Activated CD4-positive, alpha-beta T cell treated with anti-CD3 and anti-CD28 coated beads, Interleukin-2, amount 10 ng/mL, durations not matched to agents 7 days and 5 days (primary cell): ENCODE measurements at regions not wholly inside any gene's neighbourhood (a gene's known extent, or its start where the extent isn't known, plus 50 kb on each side); places are given as distances from the start of the nearest gene placed in this dataset.

Experiments
- CTCF ChIA-PET: fragments of 350-600 bp; sonication (Branson Sonifier 250); formaldehyde crosslinking; loops from one replicate; lab custom pipeline; 2021; ENCODE audit warnings: antibody characterized with exemption; lab: Charles Lee
- POLR2A ChIA-PET: fragments of 350-600 bp; sonication (Branson Sonifier 250); formaldehyde crosslinking; loops from one replicate; lab custom pipeline; 2021; ENCODE audit warnings: antibody characterized with exemption; lab: Charles Lee
- DNase-seq: peaks from one replicate; pipeline ENCODE4 v3.0.0-alpha.2; 2020
- H3K27ac Mint-ChIP-seq: one replicate; pipeline ENCODE4 v1.8.0; 2021; ENCODE audit warnings: mild to moderate bottlenecking, moderate library complexity, mixed read lengths
- H3K27me3 Mint-ChIP-seq: one replicate; pipeline ENCODE4 v1.8.0; 2021; ENCODE audit warnings: mixed read lengths
- H3K36me3 Mint-ChIP-seq: one replicate; pipeline ENCODE4 v1.8.0; 2021; ENCODE audit warnings: low read depth, mixed read lengths
- H3K4me1 Mint-ChIP-seq: one replicate; pipeline ENCODE4 v1.8.0; 2021; ENCODE audit warnings: mixed read lengths
- H3K4me3 Mint-ChIP-seq: one replicate; pipeline ENCODE4 v1.8.0; 2021; ENCODE audit warnings: mild to moderate bottlenecking, moderate library complexity, mixed read lengths
- H3K9me3 Mint-ChIP-seq: one replicate; pipeline ENCODE4 v1.8.0; 2021; ENCODE audit warnings: mixed read lengths

GRCh38 chr18:25675123-25675850, 323.3 kb upstream of the ZNF521 start:
- no peaks in the 10 kb centered on the region for H3K36me3 Mint-ChIP-seq
- H3K4me3 Mint-ChIP-seq = no peak overlapping the region
- POLR2A ChIA-PET = no interaction called here

GRCh38 chr18:25674183-25674582, 322.2 kb upstream of the ZNF521 start:
- ChIA-PET POLR2A (no interaction called here), CTCF (no interaction called here)
- no peak overlapping the region for H3K4me3 Mint-ChIP-seq
- no peaks in the 10 kb centered on the region for H3K27me3 Mint-ChIP-seq
- DNase-seq = no peak
- no peaks in the 10 kb centered on the region for H3K9me3 Mint-ChIP-seq
- H3K36me3 Mint-ChIP-seq = no peaks in the 10 kb centered on the region
- H3K27ac Mint-ChIP-seq = no peak overlapping the region
- no peaks in the 10 kb centered on the region for H3K4me1 Mint-ChIP-seq

More at GRCh38 chr18:25675123-25675850, 323.3 kb upstream of the ZNF521 start:
- CTCF ChIA-PET = no interaction called here
- H3K27ac Mint-ChIP-seq = no peak overlapping the region
- no peaks in the 10 kb centered on the region for H3K27me3 Mint-ChIP-seq
- no peak for DNase-seq
- H3K4me1 Mint-ChIP-seq = no peaks in the 10 kb centered on the region
- no peaks in the 10 kb centered on the region for H3K9me3 Mint-ChIP-seq

- H3K4me1 Mint-ChIP-seq = no peaks in the 10 kb centered on the region
- CTCF ChIA-PET = no interaction called here
Observed at GRCh38 chr18:25672490-25672889, 320.5 kb upstream of the ZNF521 start.

GRCh38 chr18:25669741-25670140, 317.8 kb upstream of the ZNF521 start:
- no peak for DNase-seq
- Mint-ChIP-seq H3K27me3 (no peaks in the 10 kb centered on the region), H3K36me3 (no peaks in the 10 kb centered on the region), H3K9me3 (no peaks in the 10 kb centered on the region), H3K4me1 (no peaks in the 10 kb centered on the region), H3K4me3 (no peak overlapping the region), H3K27ac (no peak overlapping the region)
- CTCF ChIA-PET = no interaction called here
- POLR2A ChIA-PET = no interaction called here

More at GRCh38 chr18:25672490-25672889, 320.5 kb upstream of the ZNF521 start:
- Mint-ChIP-seq H3K27me3 (no peaks in the 10 kb centered on the region), H3K4me3 (no peak overlapping the region), H3K27ac (no peak overlapping the region), H3K9me3 (no peaks in the 10 kb centered on the region), H3K36me3 (no peaks in the 10 kb centered on the region)
- POLR2A ChIA-PET = no interaction called here
- no peak for DNase-seq

- DNase-seq = no peak
- Mint-ChIP-seq H3K4me1 (no peaks in the 10 kb centered on the region), H3K36me3 (no peaks in the 10 kb centered on the region), H3K27ac (no peak overlapping the region), H3K9me3 (no peaks in the 10 kb centered on the region), H3K4me3 (no peak overlapping the region), H3K27me3 (no peaks in the 10 kb centered on the region)
- ChIA-PET CTCF (no interaction called here), POLR2A (no interaction called here)
Observed at GRCh38 chr18:25662272-25662671, 310.3 kb upstream of the ZNF521 start.

- Mint-ChIP-seq H3K27me3 (no peaks in the 10 kb centered on the region), H3K4me1 (no peaks in the 10 kb centered on the region), H3K9me3 (no peaks in the 10 kb centered on the region), H3K36me3 (no peaks in the 10 kb centered on the region), H3K27ac (no peak overlapping the region), H3K4me3 (no peak overlapping the region)
- POLR2A ChIA-PET = no interaction called here
- CTCF ChIA-PET = no interaction called here
- no peak for DNase-seq
Observed at GRCh38 chr18:25661831-25662230, 309.9 kb upstream of the ZNF521 start.

- no peaks in the 10 kb centered on the region for H3K9me3 Mint-ChIP-seq
- POLR2A ChIA-PET = no interaction called here
- no peak overlapping the region for H3K27ac Mint-ChIP-seq
- no peaks in the 10 kb centered on the region for H3K27me3 Mint-ChIP-seq
- no peak for DNase-seq
- CTCF ChIA-PET = no interaction called here
- H3K4me3 Mint-ChIP-seq = no peak overlapping the region
- H3K4me1 Mint-ChIP-seq = no peaks in the 10 kb centered on the region
- H3K36me3 Mint-ChIP-seq = no peaks in the 10 kb centered on the region
Observed at GRCh38 chr18:25659541-25659940, 307.6 kb upstream of the ZNF521 start.

- no peaks in the 10 kb centered on the region for H3K36me3 Mint-ChIP-seq
- H3K27me3 Mint-ChIP-seq = no peaks in the 10 kb centered on the region
- H3K4me1 Mint-ChIP-seq = no peaks in the 10 kb centered on the region
- ChIA-PET CTCF (no interaction called here), POLR2A (no interaction called here)
- no peak overlapping the region for H3K4me3 Mint-ChIP-seq
- no peak overlapping the region for H3K27ac Mint-ChIP-seq
- H3K9me3 Mint-ChIP-seq = no peaks in the 10 kb centered on the region
- no peak for DNase-seq
Observed at GRCh38 chr18:25658476-25658875, 306.5 kb upstream of the ZNF521 start.

GRCh38 chr18:25651553-25651952, 299.6 kb upstream of the ZNF521 start:
- no peak for DNase-seq
- Mint-ChIP-seq H3K9me3 (peaks cover 2% of the 10 kb centered on the region), H3K4me1 (no peaks in the 10 kb centered on the region), H3K36me3 (no peaks in the 10 kb centered on the region), H3K4me3 (no peak overlapping the region), H3K27me3 (no peaks in the 10 kb centered on the region), H3K27ac (no peak overlapping the region)
- CTCF ChIA-PET = no interaction called here
- POLR2A ChIA-PET = no interaction called here

- H3K36me3 Mint-ChIP-seq = no peaks in the 10 kb centered on the region
- ChIA-PET POLR2A (no interaction called here), CTCF (no interaction called here)
- no peak overlapping the region for H3K4me3 Mint-ChIP-seq
- no peak for DNase-seq
- H3K27ac Mint-ChIP-seq = no peak overlapping the region
- H3K27me3 Mint-ChIP-seq = no peaks in the 10 kb centered on the region
- peaks cover 2% of the 10 kb centered on the region for H3K9me3 Mint-ChIP-seq
- no peaks in the 10 kb centered on the region for H3K4me1 Mint-ChIP-seq
Observed at GRCh38 chr18:25650201-25650941, 298.4 kb upstream of the ZNF521 start.

- no peak overlapping the region for H3K4me3 Mint-ChIP-seq
- H3K9me3 Mint-ChIP-seq = peaks cover 2% of the 10 kb centered on the region
- ChIA-PET POLR2A (no interaction called here), CTCF (no interaction called here)
- H3K36me3 Mint-ChIP-seq = no peaks in the 10 kb centered on the region
- no peak for DNase-seq
- no peaks in the 10 kb centered on the region for H3K4me1 Mint-ChIP-seq
- H3K27me3 Mint-ChIP-seq = no peaks in the 10 kb centered on the region
- H3K27ac Mint-ChIP-seq = no peak overlapping the region
Observed at GRCh38 chr18:25648716-25649260, 296.8 kb upstream of the ZNF521 start.

- ChIA-PET POLR2A (no interaction called here), CTCF (no interaction called here)
- H3K4me3 Mint-ChIP-seq = no peak overlapping the region
- no peaks in the 10 kb centered on the region for H3K36me3 Mint-ChIP-seq
- H3K4me1 Mint-ChIP-seq = no peaks in the 10 kb centered on the region
- no peak overlapping the region for H3K27ac Mint-ChIP-seq
- H3K27me3 Mint-ChIP-seq = no peaks in the 10 kb centered on the region
- no peak for DNase-seq
- peaks cover 2% of the 10 kb centered on the region for H3K9me3 Mint-ChIP-seq
Observed at GRCh38 chr18:25647404-25647803, 295.4 kb upstream of the ZNF521 start.

GRCh38 chr18:25646971-25647370, 295.0 kb upstream of the ZNF521 start:
- no peak overlapping the region for H3K4me3 Mint-ChIP-seq
- no peaks in the 10 kb centered on the region for H3K36me3 Mint-ChIP-seq
- DNase-seq = no peak
- peaks cover 2% of the 10 kb centered on the region for H3K9me3 Mint-ChIP-seq
- POLR2A ChIA-PET = no interaction called here
- H3K27me3 Mint-ChIP-seq = no peaks in the 10 kb centered on the region
- no peaks in the 10 kb centered on the region for H3K4me1 Mint-ChIP-seq
- CTCF ChIA-PET = interaction anchor here (0.6 kb wide), 1 partner anchor 1333 kb away, joined by 4 read pairs; no protein-coding TSS in a partner anchor
- H3K27ac Mint-ChIP-seq = no peak overlapping the region
